GM18873 (cell line): ENCODE measurements at regions not wholly inside any gene's neighbourhood (a gene's known extent, or its start where the extent isn't known, plus 50 kb on each side); places are given as distances from the start of the nearest gene placed in this dataset.
"Not testable (repeated sequence)": the region's sequence is repeated elsewhere in the genome, so short reads cannot be mapped to it uniquely, and the experiment has no call there.

Source experiments
- ATAC-seq: cut with Tn5 transposase; IDR thresholded peaks from one replicate; pipeline ENCODE4 v1.9.1; 2021; ENCODE audit warnings: mild to moderate bottlenecking, moderate library complexity, moderate number of reproducible peaks; ENCODE audit not compliant: unreplicated experiment, low FRiP score

DNA sequence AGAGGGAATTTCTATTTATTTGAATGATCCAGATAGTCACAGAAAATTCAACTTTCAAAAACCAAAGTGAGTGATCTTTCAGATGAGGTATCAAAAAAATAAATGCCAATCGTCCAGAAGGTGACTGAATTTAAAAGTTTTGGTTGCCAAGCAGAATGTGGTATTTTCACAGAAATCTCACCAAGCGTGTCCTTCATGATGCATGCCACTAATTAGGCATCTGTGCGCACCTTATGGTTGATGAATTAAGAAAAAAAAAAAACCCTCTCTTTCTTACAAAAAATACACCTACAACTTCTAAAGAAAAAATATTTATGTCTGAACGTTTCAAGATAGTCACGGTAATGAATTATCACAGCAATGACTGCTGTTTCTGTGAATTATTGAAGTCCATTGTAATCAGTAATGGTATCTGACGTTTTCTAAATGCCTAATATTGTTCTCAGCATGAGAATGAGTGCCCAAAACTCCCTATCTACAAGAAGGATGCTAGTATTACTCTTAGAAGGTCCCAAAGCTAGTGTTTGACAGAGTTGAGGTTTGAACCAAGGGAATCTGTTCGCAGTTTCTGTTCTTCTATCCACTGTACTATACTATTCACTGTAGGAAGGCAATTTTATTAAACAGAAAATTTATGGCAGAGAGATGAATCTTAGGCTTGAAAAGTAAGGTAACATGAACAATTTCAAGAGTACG, 219.6 kb upstream of the NETO1 start:
- no peak for ATAC-seq

DNA sequence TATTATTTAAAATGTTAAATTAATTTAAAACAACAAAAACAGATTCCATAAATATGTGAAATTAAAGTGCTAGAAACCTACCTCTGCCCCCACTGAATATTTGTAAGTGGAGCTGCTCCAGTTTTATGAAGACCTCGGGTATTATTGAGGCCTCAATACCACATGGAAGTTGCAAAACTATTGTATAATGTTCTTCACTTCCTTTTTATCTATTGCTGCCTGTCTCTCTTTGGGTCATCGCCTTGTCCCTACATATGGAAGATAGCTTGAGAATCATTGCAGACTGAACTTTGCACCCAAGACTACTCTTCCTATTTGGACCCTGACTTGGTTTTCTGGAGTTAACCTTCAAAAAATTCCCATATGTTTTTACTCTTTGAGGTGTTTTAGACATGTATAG, 212.1 kb upstream of the NETO1 start:
- ATAC-seq: no peak

DNA sequence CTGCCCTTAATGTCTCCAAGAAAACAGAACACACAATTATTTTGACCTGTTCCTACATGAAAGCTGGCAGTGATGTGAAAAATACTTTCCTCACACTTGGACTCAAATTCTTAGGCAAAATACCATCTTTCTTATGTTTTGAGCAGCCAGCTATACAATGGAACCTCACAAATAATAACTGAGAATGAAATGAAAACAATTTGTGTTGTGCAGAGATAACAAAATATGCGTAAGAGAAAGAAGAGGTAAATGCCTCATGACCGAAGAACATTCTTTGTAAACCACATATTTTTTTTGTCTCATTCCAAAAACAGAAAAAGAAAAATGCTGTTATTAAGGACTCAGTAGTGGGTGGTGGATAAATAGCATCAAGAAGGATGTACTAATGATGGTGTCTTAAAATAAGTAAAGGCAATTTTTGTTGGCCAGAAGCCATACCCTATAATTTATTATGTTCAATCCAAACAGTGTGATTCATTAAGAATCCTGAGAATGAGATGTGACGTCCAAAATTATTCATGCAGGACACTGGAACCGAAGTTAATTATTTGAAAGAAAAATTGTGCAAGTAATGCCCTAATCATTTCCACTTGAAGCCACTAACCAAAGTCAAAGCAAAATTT, 193.0 kb upstream of the NETO1 start:
- no peak for ATAC-seq

DNA sequence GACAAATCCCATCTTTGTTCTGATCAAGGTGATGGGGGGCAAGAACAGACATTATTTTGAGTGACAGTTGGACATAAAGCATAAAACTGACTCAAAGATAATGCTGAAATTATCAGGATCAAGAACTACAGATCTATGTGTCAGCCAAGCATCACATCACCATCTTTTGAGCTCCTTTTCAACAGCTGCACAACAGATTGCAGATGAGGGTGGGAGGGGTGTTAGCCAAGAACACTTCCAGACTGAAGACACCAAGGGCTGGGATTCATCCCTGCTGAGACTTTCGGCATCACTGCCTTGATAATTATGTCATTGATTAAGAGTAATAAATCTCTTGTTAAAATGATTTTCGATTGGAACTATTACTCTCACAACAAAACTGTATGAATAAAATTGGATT, 191.5 kb upstream of the NETO1 start:
- no peak for ATAC-seq

DNA sequence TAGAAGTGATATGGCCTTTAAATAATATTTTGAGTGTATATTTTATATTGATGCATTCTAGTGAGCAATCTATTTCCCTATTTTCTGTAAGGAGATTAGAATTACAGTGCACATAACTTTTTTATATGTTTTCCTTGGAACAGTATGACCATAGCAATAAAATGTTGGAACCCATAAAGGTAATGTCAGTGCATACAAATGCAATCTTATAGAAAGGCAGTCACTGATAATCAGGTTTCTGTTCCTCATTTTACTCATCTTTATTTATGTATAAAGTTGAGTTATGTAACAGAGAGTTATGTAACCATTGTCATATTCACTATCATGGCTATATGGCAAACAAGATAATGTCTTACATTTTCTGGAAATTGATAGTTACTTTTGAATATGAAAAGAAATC, 179.9 kb upstream of the NETO1 start:
- ATAC-seq: no peak

DNA sequence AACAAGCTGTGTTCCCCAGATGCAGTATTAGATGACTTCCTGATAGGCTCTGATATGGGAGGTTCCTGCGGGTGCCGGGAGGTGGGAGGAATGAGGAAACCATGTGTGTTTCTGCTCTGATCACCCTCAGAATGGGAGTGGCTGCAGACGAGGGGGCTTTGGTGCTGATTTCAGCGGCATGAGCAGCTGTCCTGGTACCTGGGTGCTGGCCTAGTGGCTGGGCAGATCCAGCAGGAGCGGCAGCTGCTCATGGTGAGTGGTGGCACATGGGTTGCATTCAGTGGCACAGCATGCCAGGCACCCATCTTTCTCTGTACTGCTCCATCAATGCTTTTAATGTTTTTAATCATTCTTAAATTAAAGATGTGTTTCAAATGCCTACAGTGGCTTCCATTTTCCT, 177.2 kb upstream of the NETO1 start:
- no peak for ATAC-seq

DNA sequence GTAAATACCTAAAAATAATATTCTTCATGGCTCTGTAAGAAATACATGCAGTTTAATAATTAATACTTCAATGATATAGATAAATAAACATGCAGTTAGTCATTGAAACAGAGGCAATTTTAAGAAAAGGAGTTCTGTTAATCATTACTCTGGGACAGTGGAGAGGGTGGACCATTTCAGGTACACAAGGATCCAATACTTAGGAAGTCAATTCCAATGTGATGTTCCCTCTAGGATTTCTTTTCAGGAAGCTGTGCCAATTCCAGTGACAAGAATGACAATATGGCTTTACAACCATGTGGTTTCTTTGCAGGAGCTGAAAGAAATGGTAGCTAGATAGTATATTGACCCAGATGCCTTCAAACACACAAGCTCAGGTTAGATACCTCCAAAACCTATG, 175.8 kb upstream of the NETO1 start:
- ATAC-seq: no peak

DNA sequence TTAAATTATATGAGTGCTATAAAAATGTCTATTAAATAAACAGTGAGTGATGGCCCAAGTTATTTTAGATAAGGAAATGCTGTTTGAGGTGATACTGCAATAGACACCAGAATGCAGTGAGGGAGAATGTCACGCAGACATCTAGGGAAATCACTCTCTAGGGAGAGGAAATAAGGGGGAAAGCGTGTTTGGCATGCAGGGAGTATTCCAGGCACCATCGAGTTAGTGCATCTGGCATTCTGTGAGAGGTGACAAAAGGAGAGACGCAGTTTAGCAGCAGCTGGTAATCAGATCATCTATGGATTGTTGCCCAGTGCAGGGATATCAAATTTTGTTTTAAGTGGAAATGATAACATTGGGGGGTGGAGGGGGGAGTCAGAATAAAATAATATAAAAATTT, 175.4 kb upstream of the NETO1 start:
- ATAC-seq: no peak

DNA sequence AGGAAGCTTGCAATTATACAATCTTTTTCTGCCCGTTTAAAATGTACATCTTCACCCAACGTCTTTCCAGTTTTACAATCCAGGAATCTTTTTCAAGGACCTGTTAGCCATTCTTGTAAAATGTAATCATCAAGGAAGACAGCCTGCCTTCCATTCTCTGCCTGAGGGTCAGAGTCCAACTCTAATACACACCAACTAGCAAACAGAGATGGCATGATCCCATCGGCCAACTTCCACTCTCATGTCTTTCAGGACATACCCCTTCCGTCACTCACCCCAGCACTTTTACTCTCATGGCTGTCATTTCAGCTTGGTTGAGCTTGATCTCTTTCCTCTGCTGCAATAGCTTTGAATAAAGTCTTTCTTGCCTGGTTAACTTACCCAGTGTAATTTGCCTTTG, 172.5 kb upstream of the NETO1 start:
- no peak for ATAC-seq

DNA sequence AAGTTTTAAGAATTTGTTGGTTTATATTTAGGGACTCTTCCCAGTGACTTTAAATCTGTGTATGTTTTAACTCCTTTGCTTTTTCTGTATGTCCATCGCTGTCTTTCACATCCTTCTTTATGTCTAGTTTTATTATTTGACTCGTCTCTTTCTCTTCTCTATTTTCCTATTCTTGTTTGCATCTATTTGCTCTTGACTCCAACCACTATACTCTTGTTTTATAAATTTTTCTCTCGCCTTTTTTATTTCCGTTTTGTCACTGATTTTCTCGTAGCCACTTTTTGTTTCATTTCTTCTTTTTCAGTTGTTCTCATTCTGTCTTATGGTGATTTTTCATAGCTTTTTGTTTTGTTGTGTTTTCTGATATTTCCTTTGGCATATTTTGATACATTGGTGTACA, 170.5 kb upstream of the NETO1 start:
- ATAC-seq: no peak

DNA sequence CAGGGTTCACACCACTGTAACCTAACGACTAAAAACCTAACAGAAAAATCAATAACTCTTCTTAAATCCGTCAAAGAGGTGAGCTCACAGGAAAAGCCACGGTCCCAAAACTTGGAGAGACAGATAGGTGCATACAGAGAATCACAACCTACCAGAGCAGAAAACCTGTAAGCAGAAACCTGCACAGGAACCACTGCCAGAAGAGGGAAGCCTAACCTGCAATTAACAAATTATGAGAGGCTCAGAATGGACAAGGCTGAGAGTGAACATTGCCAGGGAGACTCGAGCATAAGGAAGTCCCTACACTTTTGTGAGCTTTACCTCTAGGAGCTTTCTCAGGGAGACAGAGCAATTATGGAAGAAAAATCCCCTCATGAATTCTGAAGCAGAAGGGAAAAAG, 156.2 kb upstream of the NETO1 start:
- ATAC-seq: no peak

DNA sequence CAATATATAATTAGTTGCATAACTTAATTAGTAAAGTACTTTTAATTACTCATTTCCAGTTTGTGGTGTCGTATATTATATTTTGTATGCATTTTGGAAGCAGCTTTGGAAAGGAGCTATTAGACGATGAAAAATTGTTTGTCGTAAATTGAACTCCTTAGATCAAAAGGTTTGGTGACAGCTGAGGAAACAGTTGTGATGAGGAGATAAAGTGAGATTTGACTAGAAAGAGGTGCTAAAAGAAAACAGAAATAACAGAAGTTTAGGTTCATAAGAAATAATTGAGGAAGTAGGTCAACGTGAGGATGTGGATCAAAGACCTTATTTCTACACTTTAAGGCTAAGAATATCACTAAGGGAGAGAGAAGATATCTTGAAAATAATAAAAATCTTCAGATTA, 141.9 kb upstream of the NETO1 start:
- no peak for ATAC-seq

DNA sequence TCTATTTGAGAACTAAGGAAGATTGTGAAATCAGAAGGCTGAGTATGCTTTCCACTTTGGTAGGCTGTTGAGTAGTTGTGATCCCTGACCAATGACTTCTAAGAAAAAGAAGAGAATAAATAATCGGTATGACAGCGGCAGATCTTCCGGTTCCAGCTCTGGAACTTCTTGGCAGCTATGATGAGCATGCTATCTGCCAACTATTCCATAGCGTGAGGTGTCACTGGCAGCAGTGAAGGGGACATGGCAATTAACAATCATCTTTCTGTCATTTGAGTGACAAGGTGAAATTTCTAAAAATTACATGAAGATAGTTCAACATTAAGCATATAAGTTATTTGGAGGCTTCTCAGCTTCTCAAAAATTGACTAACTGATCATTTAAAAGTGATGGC, 140.1 kb upstream of the NETO1 start:
- ATAC-seq: no peak

DNA sequence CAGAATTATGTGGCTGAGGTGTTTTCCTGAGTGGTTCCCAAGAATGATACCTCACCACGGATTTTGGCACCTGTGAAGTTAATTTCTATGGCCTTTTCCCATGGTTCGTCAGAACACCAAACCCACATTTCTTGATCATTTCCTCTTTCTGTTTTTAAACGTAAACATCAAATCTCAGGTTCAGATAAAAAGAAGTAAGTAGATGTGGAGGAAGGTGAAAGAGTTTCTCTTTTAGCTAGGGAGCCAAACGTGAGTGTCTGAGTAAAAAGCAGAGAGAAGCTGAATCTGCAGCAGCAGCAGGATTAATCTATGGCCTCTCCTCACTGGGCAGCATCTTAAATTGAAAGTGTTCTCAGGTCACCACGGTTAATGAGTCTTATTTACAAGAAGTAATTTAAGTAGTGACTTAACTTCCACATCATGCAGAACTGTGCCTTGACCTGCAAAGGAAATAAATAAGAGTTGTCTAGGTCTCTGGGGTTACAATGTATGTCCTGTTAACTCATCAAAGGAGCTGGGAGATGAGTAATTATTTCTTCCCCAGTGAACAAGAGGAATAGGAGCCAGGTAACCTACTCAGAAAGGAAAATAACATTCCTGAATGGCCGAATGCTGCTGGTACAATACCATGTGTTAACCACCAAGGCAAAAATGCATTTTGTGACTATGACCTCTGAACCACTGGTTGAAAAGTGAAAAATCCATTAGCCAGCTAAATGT, 139.6 kb upstream of the NETO1 start:
- no peak for ATAC-seq

DNA sequence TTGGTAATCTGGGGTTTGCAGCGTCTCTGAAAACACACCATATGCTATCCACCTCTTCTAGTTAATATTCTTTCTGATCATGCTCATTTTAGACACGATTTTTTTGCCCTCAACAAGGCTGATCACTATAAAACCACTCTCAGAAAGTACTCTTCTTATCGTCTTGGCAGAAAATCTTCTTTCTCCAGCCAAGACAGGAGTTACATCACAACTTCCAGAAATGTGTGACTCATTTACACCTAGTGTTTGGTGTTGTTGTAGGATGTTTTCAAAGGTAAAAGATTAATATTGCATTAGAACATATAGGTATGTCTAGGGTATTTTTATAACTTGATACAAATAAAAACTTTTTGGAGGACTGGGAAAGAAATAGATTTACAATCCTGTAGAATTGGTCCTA, 138.5 kb upstream of the NETO1 start:
- ATAC-seq: no peak

DNA sequence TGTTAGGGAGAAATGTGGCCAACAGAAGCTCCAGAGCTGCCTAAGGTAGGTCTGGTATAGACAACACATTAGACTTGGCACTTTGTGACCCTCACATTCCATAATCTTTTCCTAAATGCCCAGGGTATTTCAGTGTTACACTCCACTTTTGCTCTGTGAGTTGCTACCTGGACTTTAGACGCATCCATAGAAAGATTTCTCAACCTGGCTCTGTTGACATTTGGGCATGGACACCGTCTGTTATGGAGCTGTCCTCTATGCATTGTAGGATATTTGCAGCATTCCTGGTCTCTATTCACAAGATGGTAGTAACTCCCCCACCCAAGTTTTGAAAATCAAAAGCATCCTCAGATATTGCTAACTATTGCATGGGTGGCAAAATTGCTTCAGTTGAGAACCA, 136.5 kb upstream of the NETO1 start:
- no peak for ATAC-seq

DNA sequence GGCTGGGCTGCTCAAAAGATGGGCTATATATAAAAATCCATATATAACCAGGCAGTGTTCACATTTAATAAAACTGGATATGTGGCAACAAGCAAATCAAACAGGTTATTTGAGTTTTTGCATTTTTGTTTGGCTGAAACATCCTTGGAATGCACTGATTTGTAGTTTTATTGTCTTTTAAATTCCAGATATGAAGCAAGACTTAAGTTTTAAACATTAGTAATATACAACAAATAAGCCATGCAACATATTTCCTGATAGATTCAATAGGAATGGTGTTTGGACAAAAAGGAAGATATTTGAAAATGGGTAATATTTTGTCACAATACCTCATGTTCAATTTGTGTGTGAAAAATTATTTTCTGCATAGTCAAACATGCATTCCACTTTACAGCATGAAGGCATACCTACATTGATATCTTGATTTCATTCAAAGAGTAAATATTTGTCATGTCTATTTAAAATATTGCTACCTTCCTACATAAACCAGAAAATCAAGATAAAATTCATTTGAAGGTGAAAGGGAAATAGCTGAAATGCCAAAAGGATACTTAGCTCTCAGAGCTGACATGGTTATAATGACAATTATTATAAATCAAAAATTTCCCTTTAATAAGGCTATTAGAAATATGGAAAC, 132.3 kb upstream of the NETO1 start:
- ATAC-seq: no peak

DNA sequence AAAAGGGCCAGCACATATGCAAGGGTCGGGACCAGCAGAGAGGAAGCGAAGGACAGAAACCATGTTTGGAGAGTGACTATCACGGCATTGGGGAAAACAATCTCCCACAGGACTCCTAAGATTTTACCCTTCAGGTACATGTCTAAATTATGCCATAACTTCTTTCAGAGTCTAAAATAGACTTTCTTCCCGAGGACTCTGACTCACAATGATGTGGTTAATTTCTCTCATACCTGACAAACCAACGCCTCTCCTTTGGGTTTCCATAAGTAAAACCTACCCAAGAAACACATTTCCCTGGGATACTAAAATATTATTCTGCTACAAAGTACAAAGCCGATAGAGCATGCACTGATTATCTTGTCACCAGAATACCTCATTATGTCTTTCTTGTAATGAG, 127.8 kb upstream of the NETO1 start:
- no peak for ATAC-seq

DNA sequence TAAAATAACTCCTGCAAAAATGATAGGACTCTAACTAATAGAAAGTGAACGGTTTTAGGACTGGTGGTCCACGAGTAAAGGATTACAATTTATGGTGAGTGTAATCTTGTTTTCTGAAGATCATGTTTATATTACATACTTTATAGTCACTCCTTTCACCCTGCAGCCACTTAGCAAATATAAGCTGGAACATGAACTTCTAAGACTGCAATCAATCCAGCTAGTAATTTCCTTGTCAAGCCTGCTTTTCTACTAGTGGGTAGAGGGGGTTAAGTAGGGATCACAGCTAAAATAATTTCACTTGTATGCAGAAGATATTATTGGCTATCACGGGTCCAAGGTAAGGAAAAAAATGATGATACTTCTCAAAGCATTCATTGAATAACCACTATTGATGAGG, 125.5 kb upstream of the NETO1 start:
- ATAC-seq: no peak

DNA sequence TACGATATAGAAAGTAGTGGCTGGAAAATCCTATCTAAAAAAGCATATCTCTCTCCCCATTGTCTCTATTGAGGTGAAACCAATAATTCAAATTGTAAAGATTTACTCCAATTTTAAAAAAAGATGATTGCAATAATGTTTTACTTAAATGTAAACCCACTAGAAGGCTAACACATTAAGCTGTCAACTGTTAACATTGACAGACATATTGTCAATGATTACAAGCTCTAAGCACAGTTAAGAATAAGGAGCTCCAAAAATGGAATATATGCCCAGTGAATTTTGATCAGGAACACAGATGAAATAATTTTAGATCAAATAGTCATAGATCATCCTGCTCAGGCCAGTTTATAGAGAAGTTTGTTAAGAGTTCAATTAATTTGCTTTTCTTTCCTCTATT, 123.6 kb upstream of the NETO1 start:
- no peak for ATAC-seq

DNA sequence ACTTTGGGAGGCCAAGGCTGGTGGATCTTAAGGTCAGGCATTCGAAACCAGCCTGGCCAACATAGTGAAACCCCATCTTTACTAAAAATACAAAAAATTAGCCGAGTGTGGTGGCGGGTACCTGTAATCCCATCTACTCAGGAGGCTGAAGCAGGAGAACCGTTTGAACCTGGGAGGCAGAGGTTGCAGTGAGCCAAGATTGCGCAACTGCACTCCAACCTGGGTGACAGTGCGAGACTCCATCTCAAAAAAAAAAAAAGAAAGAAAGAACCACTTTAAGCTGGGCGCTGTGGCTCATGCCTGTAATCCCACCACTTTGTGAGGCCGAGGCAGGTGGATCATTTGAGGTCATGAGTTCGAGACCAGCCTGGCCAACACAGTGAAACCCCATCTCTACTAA, 119.8 kb upstream of the NETO1 start:
- not testable (repeated sequence) for ATAC-seq

DNA sequence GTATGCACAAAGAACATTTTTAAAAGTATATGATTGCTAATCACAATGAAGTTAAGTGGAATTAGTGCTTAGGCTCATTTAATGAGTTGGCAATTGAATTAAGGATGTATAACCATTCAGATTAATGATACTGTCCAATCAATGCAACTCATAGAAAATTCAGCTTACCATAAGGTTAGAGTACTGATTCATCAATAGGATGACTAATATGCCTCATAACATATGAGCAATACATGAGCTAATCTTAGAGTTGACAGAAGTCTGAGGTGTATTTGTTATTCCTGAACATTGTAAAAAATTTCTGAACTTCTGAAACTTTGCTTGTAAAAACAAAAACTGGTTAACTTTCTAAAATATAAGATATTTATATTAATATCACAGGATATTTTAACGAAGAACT, 118.3 kb upstream of the NETO1 start:
- no peak for ATAC-seq
